Urothelium cell line (cell line): ENCODE measurements at regions not wholly inside any gene's neighbourhood (a gene's known extent, or its start where the extent isn't known, plus 50 kb on each side); places are given as distances from the start of the nearest gene placed in this dataset.

Experiments used
- DNase-seq: peaks from one replicate; pipeline ENCODE4 v3.0.0; 2011; ENCODE audit warnings: low spot score, mixed read lengths
- FAIRE-seq: peaks from 2 replicates; lab custom pipeline; 2011; peaks lifted over from hg19 to GRCh38; lab: Jason Lieb, UNC

DNA sequence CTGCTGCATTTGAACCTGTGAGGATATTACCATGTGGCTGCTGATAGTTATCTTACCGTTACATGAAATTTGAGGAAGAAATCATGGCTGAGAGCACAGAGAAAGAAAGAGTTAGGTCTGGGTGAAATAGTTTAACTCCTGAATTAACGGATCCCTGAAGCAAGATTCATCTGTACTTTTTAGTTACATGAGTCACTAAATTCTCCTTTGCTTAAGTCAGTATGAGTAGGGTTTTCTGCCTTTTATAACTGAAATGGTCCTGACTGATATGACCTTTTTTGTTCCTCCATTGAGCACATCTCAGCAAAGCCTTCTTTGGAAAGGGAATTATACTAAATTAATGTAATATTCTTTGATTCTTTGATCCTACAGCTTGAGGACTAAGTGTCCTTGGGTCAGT, 333.3 kb upstream of the ZFP64 start:
- DNase-seq (no peak), FAIRE-seq (no peak)

DNA sequence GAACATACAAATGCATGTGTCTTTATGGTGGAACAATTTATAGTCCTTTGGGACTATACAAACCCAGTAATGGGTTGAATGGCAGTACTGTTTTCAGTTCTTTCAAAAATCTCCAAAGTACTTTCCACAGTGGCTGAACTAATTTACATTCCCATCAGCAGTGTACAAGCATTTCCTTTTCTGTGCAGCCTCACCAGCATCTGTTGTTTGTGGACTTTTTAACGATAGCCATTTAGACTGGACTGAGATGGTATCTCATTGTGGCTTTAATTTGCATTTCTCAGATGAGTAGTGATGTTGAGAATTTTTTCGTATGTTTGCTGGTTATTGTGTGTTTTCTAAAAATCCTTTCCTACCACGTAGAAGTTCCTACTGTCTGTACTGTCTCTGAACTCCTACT, 327.2 kb upstream of the ZFP64 start:
- no peak for FAIRE-seq
- DNase-seq = no peak

- DNase-seq (no peak), FAIRE-seq (no peak)
These were observed 324.3 kb upstream of the ZFP64 start for GRCh38 chr20:52515877-52516276.

GRCh38 chr20:52500157-52500556, 308.6 kb upstream of the ZFP64 start:
- DNase-seq (no peak), FAIRE-seq (no peak)

GRCh38 chr20:52497731-52498130, 306.2 kb upstream of the ZFP64 start:
- DNase-seq = no peak

GRCh38 chr20:52496191-52496590, 304.6 kb upstream of the ZFP64 start:
- no peak for DNase-seq

More at GRCh38 chr20:52497731-52498130, 306.2 kb upstream of the ZFP64 start:
- no peak for FAIRE-seq

GRCh38 chr20:52494244-52494643, 302.7 kb upstream of the ZFP64 start:
- peak; percentile 78 for DNase-seq
- FAIRE-seq = peak; percentile 96

More at GRCh38 chr20:52496191-52496590, 304.6 kb upstream of the ZFP64 start:
- FAIRE-seq = no peak

- peak; percentile 66 for DNase-seq
- peak; percentile 61 for FAIRE-seq
These were observed 301.7 kb upstream of the ZFP64 start for GRCh38 chr20:52493171-52493721.

- FAIRE-seq = peak; percentile 88
- peak; percentile 91 for DNase-seq
These were observed 299.3 kb upstream of the ZFP64 start for GRCh38 chr20:52490711-52491430.

GRCh38 chr20:52484438-52484837, 292.9 kb upstream of the ZFP64 start:
- peak; percentile 13 for FAIRE-seq
- DNase-seq = peak; percentile 73

DNA sequence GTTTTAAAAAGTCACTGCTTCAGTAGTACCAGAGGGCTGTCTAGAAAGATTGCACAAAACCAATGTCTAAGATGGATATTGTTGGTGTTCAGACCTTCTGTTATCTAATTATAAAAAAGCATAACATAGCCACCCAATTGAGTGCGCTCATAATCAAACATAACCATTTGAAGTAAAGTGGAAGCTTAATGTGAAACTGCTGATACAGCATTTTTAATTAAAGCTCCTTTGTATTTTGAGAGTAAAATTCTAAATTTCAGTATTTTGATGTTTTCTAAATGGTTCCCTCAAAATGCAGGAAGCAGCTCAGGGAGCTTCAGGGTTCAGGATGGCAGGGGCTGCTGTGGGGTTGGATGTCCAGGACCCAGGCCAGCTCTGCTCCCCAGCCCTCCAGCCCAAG, 291.8 kb upstream of the ZFP64 start:
- FAIRE-seq (no peak), DNase-seq (no peak)

DNA sequence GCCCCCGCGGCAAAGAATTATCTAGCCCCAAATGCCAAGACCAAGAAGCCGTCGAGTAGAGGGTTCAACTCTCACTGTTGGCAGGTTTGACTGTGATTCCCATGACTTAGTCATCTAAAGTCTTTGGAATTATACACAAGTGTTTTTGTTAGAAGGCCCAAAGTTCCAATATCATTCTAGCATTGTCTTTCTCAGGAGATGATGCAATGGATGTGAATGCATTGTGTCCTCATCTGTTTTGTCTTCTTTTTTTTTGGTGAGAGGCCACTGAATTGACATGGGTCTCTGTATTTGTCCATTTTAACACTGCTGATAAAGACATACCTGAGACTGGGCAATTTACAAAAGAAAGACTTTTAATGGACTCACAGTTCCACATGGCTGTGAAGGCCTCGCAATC, 290.5 kb upstream of the ZFP64 start:
- no peak for DNase-seq
- FAIRE-seq = no peak

DNA sequence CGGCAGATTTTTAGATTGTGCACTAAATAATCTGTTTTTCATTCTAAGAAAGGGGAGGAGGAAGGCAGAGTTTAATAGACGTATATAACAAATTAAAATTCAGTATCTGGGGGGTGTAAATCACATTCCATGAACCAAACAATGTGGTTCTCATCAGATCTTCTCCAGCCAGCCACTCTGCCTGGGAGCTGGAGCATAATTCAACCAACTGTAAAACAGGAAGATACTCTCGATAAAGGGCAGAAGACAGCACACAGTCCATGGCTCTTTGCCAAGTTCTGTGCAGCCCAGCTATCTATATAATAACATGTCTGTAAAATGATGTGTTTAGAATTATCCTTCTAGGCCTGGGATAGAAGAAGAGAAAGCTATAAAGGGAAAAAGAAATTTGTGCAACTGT, 289.9 kb upstream of the ZFP64 start:
- FAIRE-seq (no peak), DNase-seq (no peak)

GRCh38 chr20:52476074-52476750, 284.6 kb upstream of the ZFP64 start:
- DNase-seq = no peak
- no peak for FAIRE-seq

DNA sequence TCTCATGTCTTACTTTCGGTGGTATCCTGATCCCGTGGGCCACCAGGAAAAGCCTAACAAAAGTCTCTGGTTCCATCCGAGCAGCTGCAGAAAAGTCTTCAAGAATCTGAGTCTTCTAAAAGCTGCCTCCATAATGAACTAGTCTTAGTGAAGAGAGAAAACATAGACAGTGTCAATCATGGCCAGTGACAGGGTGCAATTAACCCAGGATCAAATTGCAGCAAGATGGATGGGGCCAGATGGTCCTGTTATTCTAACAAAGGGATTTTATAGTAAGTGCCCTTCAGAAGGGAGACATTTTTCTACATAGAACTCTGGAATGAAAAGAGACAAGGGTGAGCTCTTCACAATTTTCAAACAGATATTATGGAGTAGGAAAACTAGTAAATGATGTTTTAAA, 281.6 kb upstream of the ZFP64 start:
- no peak for FAIRE-seq
- DNase-seq = no peak

GRCh38 chr20:52470561-52470960, 279.0 kb upstream of the ZFP64 start:
- DNase-seq (no peak), FAIRE-seq (no peak)

GRCh38 chr20:52469128-52469527, 277.5 kb upstream of the ZFP64 start:
- FAIRE-seq (no peak), DNase-seq (no peak)

DNA sequence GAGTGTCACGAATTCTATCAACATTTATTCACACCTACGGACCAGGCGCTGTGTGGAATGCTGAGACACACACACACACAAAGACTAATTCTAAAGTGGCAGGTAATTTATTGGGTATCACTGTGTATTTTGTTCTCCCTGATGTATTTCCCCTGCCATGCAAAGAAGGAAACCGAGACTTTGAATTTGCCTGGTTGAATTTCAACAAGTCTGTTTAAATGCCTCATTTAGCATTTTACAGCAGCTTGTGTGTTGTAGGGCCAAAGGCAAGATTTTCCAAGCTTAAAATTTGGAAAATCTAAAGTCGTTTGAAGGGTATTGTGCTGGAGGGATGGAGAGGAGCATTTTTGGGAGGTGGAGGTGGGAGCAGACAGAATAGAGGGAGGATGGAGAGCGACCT, 274.4 kb upstream of the ZFP64 start:
- no peak for DNase-seq
- FAIRE-seq = no peak

GRCh38 chr20:52461582-52461981, 270.0 kb upstream of the ZFP64 start:
- peak; percentile 58 for FAIRE-seq
- DNase-seq = no peak

GRCh38 chr20:52459150-52459549, 267.6 kb upstream of the ZFP64 start:
- DNase-seq (no peak), FAIRE-seq (no peak)

GRCh38 chr20:52457826-52458225, 266.2 kb upstream of the ZFP64 start:
- peak; percentile 20 for FAIRE-seq
- DNase-seq = no peak

GRCh38 chr20:52454660-52455059, 263.1 kb upstream of the ZFP64 start:
- peak; percentile 37 for FAIRE-seq

More at GRCh38 chr20:52454660-52455059, 263.1 kb upstream of the ZFP64 start:
- DNase-seq = no peak
